Retina (tissue), 1 donor: ENCODE measurements at regions not wholly inside any gene's neighbourhood (a gene's known extent, or its start where the extent isn't known, plus 50 kb on each side); places are given as distances from the start of the nearest gene placed in this dataset.
"Not testable (repeated sequence)": the region's sequence is repeated elsewhere in the genome, so short reads cannot be mapped to it uniquely, and the experiment has no call there.

Experiments
- DNase-seq: peaks from one replicate; pipeline ENCODE4 v3.0.0-alpha.2; 2016

GRCh38 chr2:215644233-215644897 is 208.5 kb upstream of the FN1 start:
- DNase-seq: no peak

- DNase-seq: no peak
These were observed 202.8 kb upstream of the FN1 start for GRCh38 chr2:215638687-215639086.

- no peak for DNase-seq
These were observed 201.8 kb upstream of the FN1 start for GRCh38 chr2:215637651-215638050.

GRCh38 chr2:215636816-215637215 is 200.9 kb upstream of the FN1 start:
- no peak for DNase-seq

- no peak for DNase-seq
These were observed 199.9 kb upstream of the FN1 start for GRCh38 chr2:215635788-215636139.

GRCh38 chr2:215635071-215635787 is 199.4 kb upstream of the FN1 start:
- no peak for DNase-seq

- no peak for DNase-seq
These were observed 197.5 kb upstream of the FN1 start for GRCh38 chr2:215633360-215633759.

- DNase-seq: no peak
These were observed 195.8 kb upstream of the FN1 start for GRCh38 chr2:215631696-215632095.

GRCh38 chr2:215630796-215631195 is 194.9 kb upstream of the FN1 start:
- not testable (repeated sequence) for DNase-seq

- no peak for DNase-seq
These were observed 191.9 kb upstream of the FN1 start for GRCh38 chr2:215627771-215628170.

- DNase-seq: no peak
These were observed 191.0 kb upstream of the FN1 start for GRCh38 chr2:215626812-215627281.

GRCh38 chr2:215626063-215626462 is 190.2 kb upstream of the FN1 start:
- DNase-seq: no peak

GRCh38 chr2:215625207-215625606 is 189.3 kb upstream of the FN1 start:
- no peak for DNase-seq

GRCh38 chr2:215624423-215624829 is 188.6 kb upstream of the FN1 start:
- no peak for DNase-seq

- peak; percentile 3 for DNase-seq
These were observed 187.0 kb upstream of the FN1 start for GRCh38 chr2:215622837-215623236.

- no peak for DNase-seq
These were observed 185.5 kb upstream of the FN1 start for GRCh38 chr2:215621381-215621780.

GRCh38 chr2:215620528-215620927 is 184.7 kb upstream of the FN1 start:
- DNase-seq: no peak

- DNase-seq: no peak
These were observed 184.1 kb upstream of the FN1 start for GRCh38 chr2:215619989-215620388.

GRCh38 chr2:215619022-215619958 is 183.4 kb upstream of the FN1 start:
- DNase-seq: peak; percentile 40

- no peak for DNase-seq
These were observed 182.3 kb upstream of the FN1 start for GRCh38 chr2:215618145-215618544.

GRCh38 chr2:215617060-215617824 is 181.4 kb upstream of the FN1 start:
- DNase-seq: no peak

GRCh38 chr2:215615803-215616174 is 179.9 kb upstream of the FN1 start:
- DNase-seq: no peak
